HG03460 (cell line): ENCODE measurements at regions not wholly inside any gene's neighbourhood (a gene's known extent, or its start where the extent isn't known, plus 50 kb on each side); places are given as distances from the start of the nearest gene placed in this dataset.

Source experiments
- ATAC-seq: cut with Tn5 transposase; IDR thresholded peaks from one replicate; pipeline ENCODE4 v1.9.1; 2021; ENCODE audit not compliant: unreplicated experiment

DNA sequence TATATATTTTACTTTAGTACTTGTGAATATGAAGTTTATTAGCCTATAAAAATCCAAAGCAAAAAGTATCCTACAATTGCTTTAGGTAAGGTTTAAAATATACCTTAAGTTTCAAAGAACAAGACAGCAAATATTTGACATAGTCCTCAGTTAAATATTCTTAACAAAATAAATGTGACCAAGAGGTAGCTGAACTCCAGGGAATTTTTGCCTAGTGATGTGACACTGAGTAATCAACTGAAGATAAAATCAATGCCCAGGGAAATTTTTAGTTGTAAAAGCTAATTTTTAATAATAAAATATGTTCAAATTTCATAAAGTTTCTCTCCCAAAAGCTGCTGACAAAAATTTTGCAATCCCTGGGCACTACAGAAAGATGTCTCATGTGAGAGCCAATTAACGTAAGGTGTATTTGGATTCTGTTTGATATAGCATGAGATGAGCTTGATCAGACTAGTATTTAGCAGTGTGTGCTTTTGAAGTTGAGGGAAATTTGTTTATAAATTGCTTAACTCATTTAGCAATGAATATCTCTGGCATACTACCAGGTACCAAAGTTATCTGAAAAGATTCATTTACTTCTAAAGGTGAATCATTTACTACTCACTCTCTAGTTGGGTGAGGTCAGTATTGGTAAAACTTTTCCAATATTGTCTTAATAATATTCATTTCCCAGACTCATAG, 80.2 kb upstream of the PALMD start:
- no peak for ATAC-seq

DNA sequence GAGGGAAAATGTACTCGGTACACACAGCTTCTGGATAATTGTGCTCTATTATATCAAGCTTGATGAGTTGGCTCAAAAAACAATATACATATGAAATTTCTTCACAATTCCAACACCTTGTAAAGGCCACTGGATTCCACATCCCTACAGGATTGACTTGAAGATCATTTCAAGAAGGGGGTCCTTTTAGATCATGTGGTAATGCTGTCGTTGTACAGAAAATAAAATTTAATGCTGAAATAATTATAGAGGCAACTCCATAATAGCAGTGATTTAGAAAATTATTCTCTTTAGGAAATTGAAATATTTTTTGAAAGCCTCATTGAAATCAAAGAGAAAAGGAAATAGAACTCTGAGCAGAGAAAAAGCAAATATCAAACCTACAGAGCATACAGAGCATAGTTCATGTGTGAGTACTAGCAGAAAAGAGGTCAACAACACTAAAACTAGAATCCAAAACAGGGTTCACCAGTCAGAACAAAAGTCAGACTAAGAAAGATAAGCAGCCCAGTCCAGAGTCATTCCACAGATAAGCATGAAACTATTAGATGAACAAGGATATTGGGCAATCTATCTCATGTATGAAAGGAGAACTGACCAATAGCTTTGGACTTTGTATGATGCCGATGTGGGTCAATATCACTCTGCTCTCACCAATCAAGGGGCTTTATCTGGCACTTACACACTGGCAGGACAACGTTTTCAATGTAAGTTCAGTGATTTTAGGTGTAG, 79.5 kb upstream of the PALMD start:
- ATAC-seq = no peak

DNA sequence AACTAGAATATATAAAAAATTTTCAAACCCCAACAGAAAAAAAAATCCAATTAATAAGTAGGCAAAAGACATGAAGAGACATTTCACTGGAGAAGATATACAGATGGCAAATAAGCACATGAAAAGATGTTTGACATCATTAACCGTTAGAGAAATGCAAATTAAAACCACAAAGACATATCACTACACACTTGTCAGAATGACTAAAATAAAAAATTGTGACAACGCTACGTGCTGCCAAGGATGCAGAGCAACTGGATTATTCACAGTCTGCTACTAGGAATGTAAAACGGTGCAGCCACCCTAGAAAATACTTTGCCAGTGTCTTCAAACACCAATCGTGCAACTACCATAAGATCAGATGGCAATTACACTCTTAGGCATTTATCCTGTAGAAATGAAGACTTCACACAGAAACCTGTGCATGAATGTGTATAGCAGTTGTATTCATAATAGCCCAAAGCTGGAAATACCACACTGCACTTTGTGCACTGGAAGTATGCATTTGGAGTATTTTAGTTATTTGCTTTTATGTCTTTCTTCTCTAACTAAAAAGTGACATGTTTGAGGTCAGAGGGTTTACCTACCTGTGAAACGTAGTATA, 75.3 kb upstream of the PALMD start:
- ATAC-seq = no peak

DNA sequence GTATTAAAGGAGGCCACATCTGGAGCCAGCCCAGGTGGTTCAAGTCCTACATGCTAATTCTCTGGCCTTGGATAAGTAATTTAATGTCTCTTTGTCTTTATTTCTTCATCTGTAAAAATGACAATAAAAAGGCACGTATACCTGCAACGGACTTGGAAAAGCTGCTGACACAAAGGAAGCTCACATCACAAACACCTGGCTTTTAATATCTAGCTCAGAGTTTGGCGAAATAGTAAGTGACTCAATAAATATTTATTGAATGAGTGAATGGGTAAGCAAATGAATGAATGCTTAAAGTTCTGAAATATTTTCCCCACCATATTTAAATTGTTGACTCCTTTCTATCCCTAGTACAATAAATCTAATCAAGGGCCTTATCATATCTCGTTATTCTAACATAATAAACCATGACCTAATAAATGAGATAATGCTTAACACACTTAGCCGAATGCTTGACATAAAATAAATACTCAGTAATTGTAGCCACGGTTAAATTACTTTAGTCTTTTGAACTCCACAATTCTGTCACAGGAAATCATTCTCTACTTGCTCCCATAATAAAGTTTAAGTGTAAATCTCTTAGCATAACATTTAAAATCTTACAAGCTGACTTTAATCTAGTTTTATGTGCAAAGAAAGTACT, 74.7 kb upstream of the PALMD start:
- ATAC-seq = no peak

DNA sequence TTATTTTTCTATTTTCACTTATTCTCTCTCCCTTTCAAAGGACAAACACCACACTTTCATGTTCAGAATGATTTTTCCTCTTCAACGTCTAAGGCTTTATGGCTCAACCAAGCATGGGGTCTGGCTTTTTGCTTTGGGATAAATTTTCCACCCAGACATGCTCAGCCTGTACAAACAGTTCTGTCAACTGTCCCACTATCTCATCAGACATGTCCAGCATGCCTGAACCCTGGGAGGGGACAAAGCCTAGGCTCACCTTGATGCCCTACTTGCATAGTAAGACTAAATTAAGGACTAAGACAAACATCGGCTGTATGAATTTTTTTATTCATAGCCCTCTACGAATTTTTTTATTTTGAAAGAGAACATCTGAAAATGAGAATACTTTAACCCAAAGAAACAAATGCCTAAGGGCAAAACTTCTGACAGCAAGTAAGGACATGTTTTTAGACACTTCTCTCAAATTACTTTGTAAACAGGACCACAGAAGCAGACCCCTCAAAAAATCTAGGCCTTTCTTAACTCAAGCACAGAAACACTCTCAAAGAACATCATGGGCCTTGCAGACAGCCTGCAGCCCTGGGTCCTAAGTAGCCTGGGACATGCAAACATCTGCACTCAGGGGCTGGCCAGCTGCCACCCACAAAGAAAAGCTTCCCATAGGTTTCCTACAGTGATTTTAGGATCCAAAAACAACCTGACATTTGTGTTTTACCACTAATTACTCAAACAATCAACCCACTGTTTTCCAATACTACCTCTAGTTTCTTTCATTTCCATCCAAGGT, 72.3 kb upstream of the PALMD start:
- no peak for ATAC-seq

DNA sequence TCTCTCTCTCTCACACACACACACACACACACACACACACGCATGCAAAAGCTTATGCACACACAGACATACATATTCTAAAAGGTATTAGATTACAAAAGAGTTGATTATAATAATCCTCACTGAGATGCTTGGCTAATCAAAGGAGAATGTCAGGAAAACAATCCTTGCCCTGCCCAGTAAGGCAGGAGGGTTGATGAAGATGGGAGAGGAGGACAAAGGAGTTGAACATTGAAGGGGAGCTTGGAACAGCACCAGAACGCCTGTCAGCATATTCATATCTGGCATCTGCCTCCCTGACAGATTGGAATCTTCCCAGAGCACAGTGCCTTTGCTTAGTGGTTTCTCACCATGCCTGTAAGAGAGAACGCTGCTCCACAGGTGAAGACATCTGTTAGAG, 68.6 kb upstream of the PALMD start:
- ATAC-seq = no peak

DNA sequence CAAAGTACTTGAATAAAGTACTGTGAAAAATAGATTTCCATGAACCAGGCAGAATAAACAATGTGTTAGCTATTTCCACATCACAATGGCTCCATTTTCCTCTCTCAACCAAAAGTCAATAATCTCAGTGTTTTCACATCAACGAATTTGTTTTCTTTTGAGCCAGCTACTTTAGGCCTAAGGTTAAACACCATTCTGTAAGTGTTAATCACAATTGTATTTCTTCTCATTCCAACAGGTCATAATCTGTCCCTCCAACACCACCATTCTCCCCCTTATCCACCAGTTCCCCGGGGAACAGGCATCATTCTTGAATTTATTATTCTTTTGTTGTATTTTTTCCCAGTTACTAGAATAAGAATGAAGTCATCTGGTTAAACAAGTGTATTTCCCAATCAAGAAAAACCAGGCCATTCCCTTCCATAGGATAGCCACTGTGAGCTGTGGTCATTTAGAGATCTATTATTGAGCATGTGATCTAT, 66.2 kb upstream of the PALMD start:
- no peak for ATAC-seq

DNA sequence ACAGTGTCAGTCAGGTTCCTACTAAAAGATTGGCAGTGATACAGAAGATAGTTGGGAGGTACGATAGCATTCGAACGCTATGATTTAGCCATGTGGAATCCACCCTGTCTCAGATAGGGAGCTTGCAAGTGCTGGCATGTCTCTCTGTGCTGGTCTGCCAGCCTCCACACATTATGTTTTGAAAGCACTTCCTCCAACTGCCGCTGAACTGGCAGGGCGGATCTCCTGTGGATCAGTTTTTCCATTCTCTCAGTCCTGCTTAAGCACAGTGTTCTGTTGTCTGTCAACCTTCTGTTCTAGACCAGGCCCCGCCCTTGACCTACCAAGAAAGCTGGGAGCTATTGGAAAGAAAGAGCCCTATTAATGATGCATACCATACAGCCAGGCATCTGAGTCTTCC, 65.5 kb upstream of the PALMD start:
- no peak for ATAC-seq

DNA sequence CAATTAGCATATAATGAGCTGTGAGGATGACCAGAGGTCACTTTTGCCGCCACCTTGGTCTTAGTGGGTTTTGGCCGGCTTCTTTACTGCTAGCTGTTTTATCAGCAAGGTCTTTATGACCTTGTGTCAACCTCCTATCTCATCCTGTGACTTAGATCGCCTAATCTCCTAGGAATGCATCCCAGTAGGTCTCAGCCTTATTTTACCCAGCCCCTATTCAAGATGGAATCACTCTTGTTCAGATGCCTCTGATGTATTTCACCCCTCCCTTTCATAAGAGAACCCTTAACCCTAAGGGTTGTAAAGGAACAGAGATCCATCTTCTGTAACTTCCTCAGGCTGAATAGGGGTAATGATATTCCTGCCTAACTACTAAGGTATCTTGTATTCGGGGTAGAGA, 58.9 kb upstream of the PALMD start:
- ATAC-seq = no peak

DNA sequence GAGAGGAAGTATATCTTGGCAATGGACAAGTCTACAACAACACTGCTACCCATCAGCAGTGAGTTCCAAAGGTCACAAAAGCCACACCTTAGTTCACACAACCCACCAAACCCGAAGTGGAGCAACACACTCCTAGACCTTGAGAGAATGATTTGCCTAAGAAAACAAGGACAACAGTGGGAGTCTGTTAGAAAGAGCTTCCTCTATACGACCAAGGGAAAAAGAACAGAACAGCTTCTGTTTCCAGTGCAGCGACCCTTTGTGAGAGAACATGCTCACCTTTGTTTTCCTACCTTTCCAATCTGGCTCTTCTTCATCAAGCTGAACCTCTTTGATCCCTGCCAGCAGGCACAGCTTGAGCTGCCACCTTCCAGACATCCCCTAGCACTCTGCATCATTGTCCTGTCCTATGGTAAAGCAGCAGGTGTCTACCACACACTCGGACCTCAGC, 56.7 kb upstream of the PALMD start:
- ATAC-seq = no peak

DNA sequence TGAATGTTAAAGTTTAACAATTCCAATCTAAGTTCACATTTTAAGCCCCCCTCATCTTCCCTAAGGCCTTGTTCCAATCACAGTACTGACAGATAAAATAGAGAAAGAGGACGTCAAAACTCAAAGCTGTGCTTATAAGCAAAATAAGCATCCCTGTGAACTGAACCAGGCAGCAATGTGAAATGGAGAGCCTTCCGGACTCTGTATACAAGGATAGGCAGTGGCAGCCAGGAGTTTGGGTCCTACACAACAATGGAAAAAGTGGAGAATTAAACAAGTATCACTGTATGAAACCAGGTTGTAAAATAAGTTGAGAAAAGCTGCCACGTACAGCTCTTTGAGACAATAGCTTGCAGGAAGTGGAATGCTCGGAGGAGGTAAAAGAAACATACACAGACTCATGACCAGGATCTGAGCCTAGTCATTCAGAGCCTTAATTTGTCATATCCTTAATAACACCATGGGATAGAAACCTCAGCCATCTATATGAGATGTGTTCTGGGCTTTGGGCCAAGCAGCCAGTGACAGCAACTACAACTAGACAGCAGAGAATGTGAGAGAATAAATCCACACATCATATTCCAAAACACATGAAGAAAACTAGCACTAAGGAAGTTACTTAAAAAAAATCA, 55.2 kb upstream of the PALMD start:
- no peak for ATAC-seq

DNA sequence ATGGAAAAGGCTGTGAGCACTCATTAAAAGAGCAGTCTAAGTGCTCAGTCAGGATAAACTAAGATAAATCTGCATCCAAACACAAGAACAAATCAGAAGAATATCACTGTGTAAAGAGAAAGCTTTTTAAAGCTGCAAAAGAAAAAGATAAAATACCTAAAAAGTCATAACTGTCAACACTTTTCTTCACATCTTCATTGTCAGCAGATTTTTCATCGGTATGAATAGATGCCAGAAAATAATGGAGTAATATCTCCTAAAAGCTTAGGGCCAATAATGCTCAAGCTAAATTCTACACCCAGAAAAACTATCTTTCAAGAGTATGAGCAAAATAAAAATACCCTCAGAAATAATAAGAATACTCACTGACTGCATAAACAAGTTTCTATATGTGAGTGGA, 54.0 kb upstream of the PALMD start:
- ATAC-seq = no peak

DNA sequence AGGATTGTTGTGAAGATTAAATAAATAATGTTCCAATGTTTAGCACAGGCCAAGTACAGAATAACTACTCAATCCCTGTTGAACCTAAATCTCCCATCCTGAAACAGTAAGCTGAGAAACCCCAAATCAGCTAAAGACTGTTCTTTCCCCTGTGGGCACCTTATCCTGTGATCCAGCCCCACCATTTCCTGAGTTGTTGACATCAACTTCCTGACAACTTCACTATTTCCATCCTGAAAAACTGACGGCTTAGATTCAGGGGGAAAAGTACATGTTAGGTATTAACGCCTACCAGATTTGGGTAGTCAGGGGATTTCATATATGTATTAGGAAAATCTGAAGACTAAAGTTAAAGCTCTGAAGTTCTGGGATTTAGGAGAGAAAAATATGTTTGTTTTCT, 51.7 kb upstream of the PALMD start:
- ATAC-seq = no peak

DNA sequence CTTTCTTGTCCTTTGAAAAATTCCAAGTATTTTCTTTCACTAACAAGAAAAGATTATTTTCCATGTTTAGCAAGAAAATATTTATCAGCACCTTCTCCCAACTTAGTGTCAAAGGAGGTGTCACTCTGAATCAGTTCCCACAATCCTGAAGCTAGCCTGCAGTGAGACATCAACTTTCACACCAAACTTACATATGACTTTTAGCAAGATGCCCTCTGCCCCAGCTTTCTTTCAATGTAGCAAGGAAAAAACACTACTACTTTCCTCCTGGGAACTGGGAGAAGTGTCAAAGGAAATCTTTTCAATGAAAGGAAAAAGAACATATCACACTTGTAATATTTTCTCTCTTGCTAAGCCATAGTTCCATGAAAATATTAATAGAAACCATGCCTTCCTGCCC, 50.9 kb upstream of the PALMD start:
- no peak for ATAC-seq

DNA sequence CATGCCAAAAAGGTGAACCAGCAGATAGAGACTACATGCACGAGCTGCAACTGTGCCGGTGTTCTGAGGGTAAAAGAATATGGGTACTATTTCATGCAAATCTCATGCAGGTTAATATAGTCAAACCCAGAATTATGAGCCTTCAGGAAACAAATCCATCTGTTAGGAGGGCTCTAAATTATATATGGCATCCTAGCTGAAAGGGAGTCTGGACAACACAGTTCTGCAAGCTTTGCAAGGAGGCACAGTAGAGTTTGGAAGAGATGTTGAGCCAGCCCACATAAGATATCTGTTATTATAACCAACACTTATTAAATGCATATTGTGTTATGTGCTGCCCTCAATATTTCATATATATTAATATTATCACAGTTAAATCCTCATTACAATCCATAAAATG, 50.5 kb upstream of the PALMD start:
- no peak for ATAC-seq
